KMS-11 (cell line): ENCODE measurements at regions not wholly inside any gene's neighbourhood (a gene's known extent, or its start where the extent isn't known, plus 50 kb on each side); places are given as distances from the start of the nearest gene placed in this dataset.

ENCODE experiments used
- H2AFZ ChIP-seq: fragments of 200-600 bp; sonication (generic); 2 replicates; pipeline ENCODE4 v1.6.1; 2016; ENCODE audit warnings: antibody characterized with exemption, mixed run types, low read depth
- H3K27ac ChIP-seq: fragments of 200-600 bp; sonication (generic); 2 replicates; pipeline ENCODE4 v1.6.1; 2016; ENCODE audit warnings: mild to moderate bottlenecking, mixed run types
- H3K27me3 ChIP-seq: fragments of 200-600 bp; sonication (generic); 2 replicates; pipeline ENCODE4 v1.6.1; 2017; ENCODE audit warnings: mild to moderate bottlenecking, low read depth, mixed run types, moderate library complexity; ENCODE audit not compliant: insufficient read depth
- H3K36me3 ChIP-seq: fragments of 200-600 bp; sonication (generic); 2 replicates; pipeline ENCODE4 v1.6.1; 2017; ENCODE audit warnings: mild to moderate bottlenecking, mixed run types; ENCODE audit not compliant: insufficient read depth
- H3K4me1 ChIP-seq: fragments of 200-600 bp; sonication (generic); 2 replicates; pipeline ENCODE4 v1.6.1; 2016; ENCODE audit warnings: mild to moderate bottlenecking, low read depth, mixed run types; ENCODE audit not compliant: poor library complexity, severe bottlenecking
- H3K4me2 ChIP-seq: fragments of 200-600 bp; sonication (generic); 2 replicates; pipeline ENCODE4 v1.7.0; 2016; ENCODE audit warnings: mild to moderate bottlenecking, mixed run types
- H3K4me3 ChIP-seq: fragments of 200-600 bp; sonication (generic); IDR thresholded peaks from 2 replicates; pipeline ENCODE4 v1.6.1; 2017; ENCODE audit warnings: low read depth, low read length, mixed read lengths; ENCODE audit not compliant: insufficient read depth
- H3K79me2 ChIP-seq: fragments of 200-600 bp; sonication (generic); 2 replicates; pipeline ENCODE4 v1.6.1; 2016; ENCODE audit warnings: low read depth, mixed run types; ENCODE audit not compliant: insufficient read depth
- H3K9ac ChIP-seq: fragments of 200-600 bp; sonication (generic); 2 replicates; pipeline ENCODE4 v1.6.1; 2016; ENCODE audit warnings: mild to moderate bottlenecking, mixed run types
- H4K20me1 ChIP-seq: fragments of 200-600 bp; sonication (generic); 2 replicates; pipeline ENCODE4 v1.6.1; 2016; ENCODE audit warnings: mild to moderate bottlenecking, mixed run types; ENCODE audit not compliant: insufficient read depth
- TF ChIP-seq, protein P1 (sequence below): fragments of 200-600 bp; sonication (generic); conservative IDR thresholded peaks from 2 replicates; pipeline ENCODE4 v1.6.1; 2017; ENCODE audit warnings: low read depth, mild to moderate bottlenecking, antibody characterized with exemption, low read length, moderate library complexity, mixed read lengths

GRCh38 chr2:207387001-207387571, 142.7 kb upstream of the CREB1 start:
- no peaks in the 10 kb centered on the region for H3K27me3 ChIP-seq
- no peaks in the 10 kb centered on the region for H3K4me1 ChIP-seq
- no peak overlapping the region for H3K9ac ChIP-seq
- no peaks in the 10 kb centered on the region for H3K79me2 ChIP-seq
- TF ChIP-seq, protein P1, sequence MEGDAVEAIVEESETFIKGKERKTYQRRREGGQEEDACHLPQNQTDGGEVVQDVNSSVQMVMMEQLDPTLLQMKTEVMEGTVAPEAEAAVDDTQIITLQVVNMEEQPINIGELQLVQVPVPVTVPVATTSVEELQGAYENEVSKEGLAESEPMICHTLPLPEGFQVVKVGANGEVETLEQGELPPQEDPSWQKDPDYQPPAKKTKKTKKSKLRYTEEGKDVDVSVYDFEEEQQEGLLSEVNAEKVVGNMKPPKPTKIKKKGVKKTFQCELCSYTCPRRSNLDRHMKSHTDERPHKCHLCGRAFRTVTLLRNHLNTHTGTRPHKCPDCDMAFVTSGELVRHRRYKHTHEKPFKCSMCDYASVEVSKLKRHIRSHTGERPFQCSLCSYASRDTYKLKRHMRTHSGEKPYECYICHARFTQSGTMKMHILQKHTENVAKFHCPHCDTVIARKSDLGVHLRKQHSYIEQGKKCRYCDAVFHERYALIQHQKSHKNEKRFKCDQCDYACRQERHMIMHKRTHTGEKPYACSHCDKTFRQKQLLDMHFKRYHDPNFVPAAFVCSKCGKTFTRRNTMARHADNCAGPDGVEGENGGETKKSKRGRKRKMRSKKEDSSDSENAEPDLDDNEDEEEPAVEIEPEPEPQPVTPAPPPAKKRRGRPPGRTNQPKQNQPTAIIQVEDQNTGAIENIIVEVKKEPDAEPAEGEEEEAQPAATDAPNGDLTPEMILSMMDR = no peak
- no peak overlapping the region for H2AFZ ChIP-seq
- no peak overlapping the region for H3K27ac ChIP-seq
- H3K36me3 ChIP-seq = no peaks in the 10 kb centered on the region
- no peaks in the 10 kb centered on the region for H4K20me1 ChIP-seq
- no peak overlapping the region for H3K4me3 ChIP-seq
- no peak overlapping the region for H3K4me2 ChIP-seq

- no peaks in the 10 kb centered on the region for H3K4me1 ChIP-seq
- no peaks in the 10 kb centered on the region for H3K79me2 ChIP-seq
- no peak overlapping the region for H3K4me2 ChIP-seq
- H2AFZ ChIP-seq = no peak overlapping the region
- no peak overlapping the region for H3K27ac ChIP-seq
- H4K20me1 ChIP-seq = no peaks in the 10 kb centered on the region
- no peaks in the 10 kb centered on the region for H3K27me3 ChIP-seq
- no peaks in the 10 kb centered on the region for H3K36me3 ChIP-seq
- H3K4me3 ChIP-seq = no peak overlapping the region
- no peak overlapping the region for H3K9ac ChIP-seq
- TF ChIP-seq, protein P1 = no peak
Observed at GRCh38 chr2:207390302-207391095, 139.3 kb upstream of the CREB1 start.

DNA sequence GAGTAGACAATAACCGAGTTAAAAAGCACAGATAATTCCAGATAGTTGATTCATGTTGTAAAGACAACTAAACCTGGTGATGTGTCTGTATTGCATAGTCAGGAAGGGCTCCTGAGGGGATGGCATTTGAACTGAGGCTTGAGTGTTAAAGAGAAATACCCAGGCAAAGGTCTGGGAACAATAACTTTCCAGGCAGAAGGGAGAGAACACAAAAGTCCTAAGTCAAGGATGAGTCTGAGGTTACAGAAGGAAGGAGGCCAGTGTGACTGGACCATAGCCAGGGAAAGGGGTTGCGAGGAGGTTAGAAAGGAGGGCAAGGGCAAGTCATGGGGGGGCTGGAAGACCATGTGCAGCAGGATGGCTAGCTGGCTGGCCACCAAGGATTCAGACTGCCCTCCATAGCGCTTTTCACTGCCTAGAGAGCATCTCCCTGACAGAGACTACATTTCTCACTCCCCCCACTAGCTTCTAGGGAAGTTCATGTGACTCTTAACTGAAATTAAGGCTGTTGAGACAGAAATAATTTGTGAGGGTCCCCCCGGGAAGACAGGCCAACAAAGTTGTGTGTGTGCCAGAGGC, 135.5 kb upstream of the CREB1 start:
- H2AFZ ChIP-seq = no peak overlapping the region
- no peaks in the 10 kb centered on the region for H3K36me3 ChIP-seq
- H3K79me2 ChIP-seq = no peaks in the 10 kb centered on the region
- H3K27ac ChIP-seq = no peak overlapping the region
- H3K4me2 ChIP-seq = no peak overlapping the region
- H3K27me3 ChIP-seq = no peaks in the 10 kb centered on the region
- no peaks in the 10 kb centered on the region for H3K4me1 ChIP-seq
- TF ChIP-seq, protein P1 = no peak
- no peaks in the 10 kb centered on the region for H4K20me1 ChIP-seq
- no peak overlapping the region for H3K4me3 ChIP-seq
- H3K9ac ChIP-seq = no peak overlapping the region

- Histone ChIP-seq H4K20me1 (no peaks in the 10 kb centered on the region), H2AFZ (no peak overlapping the region), H3K36me3 (no peaks in the 10 kb centered on the region), H3K4me2 (no peak overlapping the region), H3K79me2 (no peaks in the 10 kb centered on the region), H3K9ac (no peak overlapping the region), H3K4me1 (no peaks in the 10 kb centered on the region), H3K4me3 (no peak overlapping the region), H3K27ac (no peak overlapping the region), H3K27me3 (no peaks in the 10 kb centered on the region)
- TF ChIP-seq, protein P1 = no peak
Observed at GRCh38 chr2:207394812-207395534, 134.8 kb upstream of the CREB1 start.
